OCI-LY7 (cell line): ENCODE measurements at regions not wholly inside any gene's neighbourhood (a gene's known extent, or its start where the extent isn't known, plus 50 kb on each side); places are given as distances from the start of the nearest gene placed in this dataset.

Source experiments
- EZH2phosphoT487 ChIP-seq: fragments of 200-600 bp; sonication (generic); IDR thresholded peaks from 2 replicates; pipeline ENCODE4 v1.6.1; 2018; ENCODE audit warnings: low read depth, borderline replicate concordance, mild to moderate bottlenecking, mixed run types, antibody characterized with exemption, low read length, moderate library complexity, mixed read lengths
- TF ChIP-seq, protein P1 (sequence below): fragments of 200-600 bp; sonication (generic); conservative IDR thresholded peaks from 2 replicates; pipeline ENCODE4 v1.5.1; 2014; ENCODE audit warnings: mild to moderate bottlenecking, antibody characterized with exemption, low read length, moderate library complexity, mixed read lengths

DNA sequence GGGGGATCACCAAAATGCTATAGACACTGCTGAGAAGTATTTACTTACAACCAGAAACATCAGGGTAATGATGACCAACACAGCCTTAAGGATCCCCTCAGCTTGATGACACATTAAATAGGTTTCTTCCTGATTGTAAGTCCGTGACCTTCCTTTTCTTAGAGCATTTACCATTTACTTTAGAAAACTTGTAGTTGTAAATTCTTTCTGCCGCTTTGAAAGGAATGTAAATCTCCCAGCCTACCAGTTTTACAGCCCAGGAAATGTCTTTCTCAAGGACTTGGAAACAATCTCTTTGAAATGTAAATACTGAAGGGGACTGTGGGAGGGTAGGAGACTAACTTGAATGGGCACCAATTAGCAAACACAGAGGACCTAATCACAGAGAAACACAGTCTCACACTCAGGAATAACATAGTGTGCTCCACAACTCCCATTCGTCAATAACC, 278.6 kb downstream of the DSC3 start:
- TF ChIP-seq, protein P1, sequence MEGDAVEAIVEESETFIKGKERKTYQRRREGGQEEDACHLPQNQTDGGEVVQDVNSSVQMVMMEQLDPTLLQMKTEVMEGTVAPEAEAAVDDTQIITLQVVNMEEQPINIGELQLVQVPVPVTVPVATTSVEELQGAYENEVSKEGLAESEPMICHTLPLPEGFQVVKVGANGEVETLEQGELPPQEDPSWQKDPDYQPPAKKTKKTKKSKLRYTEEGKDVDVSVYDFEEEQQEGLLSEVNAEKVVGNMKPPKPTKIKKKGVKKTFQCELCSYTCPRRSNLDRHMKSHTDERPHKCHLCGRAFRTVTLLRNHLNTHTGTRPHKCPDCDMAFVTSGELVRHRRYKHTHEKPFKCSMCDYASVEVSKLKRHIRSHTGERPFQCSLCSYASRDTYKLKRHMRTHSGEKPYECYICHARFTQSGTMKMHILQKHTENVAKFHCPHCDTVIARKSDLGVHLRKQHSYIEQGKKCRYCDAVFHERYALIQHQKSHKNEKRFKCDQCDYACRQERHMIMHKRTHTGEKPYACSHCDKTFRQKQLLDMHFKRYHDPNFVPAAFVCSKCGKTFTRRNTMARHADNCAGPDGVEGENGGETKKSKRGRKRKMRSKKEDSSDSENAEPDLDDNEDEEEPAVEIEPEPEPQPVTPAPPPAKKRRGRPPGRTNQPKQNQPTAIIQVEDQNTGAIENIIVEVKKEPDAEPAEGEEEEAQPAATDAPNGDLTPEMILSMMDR: no peak
- no peak for TF ChIP-seq EZH2phosphoT487
